Panc1 (cell line): ENCODE measurements at regions not wholly inside any gene's neighbourhood (a gene's known extent, or its start where the extent isn't known, plus 50 kb on each side); places are given as distances from the start of the nearest gene placed in this dataset.
"Not testable (repeated sequence)": the region's sequence is repeated elsewhere in the genome, so short reads cannot be mapped to it uniquely, and the experiment has no call there.

Experiments used
- ATAC-seq: fragments of 200-7000 bp; cut with Tn5 transposase; 2 replicates; pipeline ENCODE4 v1.9.1; 2020; ENCODE audit warnings: mild to moderate bottlenecking, moderate library complexity
- BruUV-seq: library from RNA; stranded (reverse); fragments of 400-500 nt; replicated peaks from 2 replicates; lab custom pipeline; 2021; lab: Mats Ljungman, UMichigan
- CTCF ChIA-PET: fragments of 300-600 bp; sonication (Branson Sonifier 250); formaldehyde crosslinking; loops from one replicate; lab custom pipeline; 2022; ENCODE audit warnings: antibody characterized with exemption; lab: Charles Lee
- POLR2A ChIA-PET: fragments of 300-600 bp; sonication (Branson Sonifier 250); formaldehyde crosslinking; loops from one replicate; lab custom pipeline; 2022; ENCODE audit warnings: antibody characterized with exemption; lab: Charles Lee
- DNase-seq: peaks from one replicate; pipeline ENCODE4 v3.0.0-alpha.2; 2010; ENCODE audit warnings: low read depth, low spot score
- H3K27ac ChIP-seq: 2 replicates; pipeline ENCODE4 v1.5.1; 2011; ENCODE audit warnings: mild to moderate bottlenecking, low read length, inconsistent platforms
- H3K27me3 ChIP-seq: fragments of 200-500 bp; sonication (Bioruptor generic); 2 replicates; pipeline ENCODE4 v1.6.0; 2014; ENCODE audit warnings: low read length, inconsistent platforms; ENCODE audit not compliant: control insufficient read depth, insufficient read depth
- H3K36me3 ChIP-seq: fragments of 200-500 bp; sonication (Bioruptor generic); 2 replicates; pipeline ENCODE4 v1.5.1; 2014; ENCODE audit warnings: inconsistent platforms, mild to moderate bottlenecking, low read length, moderate library complexity; ENCODE audit not compliant: control insufficient read depth, insufficient read depth
- H3K4me1 ChIP-seq: 2 replicates; pipeline ENCODE4 v1.5.1; 2011; ENCODE audit warnings: inconsistent platforms, mild to moderate bottlenecking, low read length, moderate library complexity; ENCODE audit not compliant: control insufficient read depth, insufficient read depth
- H3K4me3 ChIP-seq, 2 experiments: 2 replicates each; pipeline ENCODE4 v1.5.1; 2011 to 2012; ENCODE audit warnings: low read depth in 2 of 2, low read length in 2 of 2, mild to moderate bottlenecking in 2 of 2, inconsistent platforms in 1 of 2, moderate library complexity in 1 of 2
- H3K9me3 ChIP-seq: fragments of 200-500 bp; sonication (Bioruptor generic); 2 replicates; pipeline ENCODE4 v1.5.1; 2014; ENCODE audit warnings: low read depth, mild to moderate bottlenecking, inconsistent platforms, low read length, moderate library complexity; ENCODE audit not compliant: control insufficient read depth, insufficient read depth
- CTCF ChIP-seq: fragments of 450-650 bp; IDR thresholded peaks from 2 replicates; pipeline ENCODE4 v1.5.1; 2017; ENCODE audit warnings: mild to moderate bottlenecking
- POLR2AphosphoS5 ChIP-seq: IDR thresholded peaks from 2 replicates; pipeline ENCODE4 v1.6.1; 2012; ENCODE audit warnings: mild to moderate bottlenecking, low read depth, low read length, moderate library complexity
- SIN3A ChIP-seq: IDR thresholded peaks from 2 replicates; pipeline ENCODE4 v1.6.1; 2012; ENCODE audit warnings: low read depth, mild to moderate bottlenecking, low read length, moderate library complexity, borderline replicate concordance; ENCODE audit not compliant: insufficient read depth
- TCF7L2 ChIP-seq: IDR thresholded peaks from 2 replicates; pipeline ENCODE4 v1.6.1; 2011; ENCODE audit warnings: mild to moderate bottlenecking, low read depth, low read length, inconsistent platforms
- in situ Hi-C: cut with HindIII; loops from 2 replicates; pipeline ENCODE4 v1.10.0; 2016; ENCODE audit warnings: low sequenced_read_pairs, low pct_unique_long_range_greater_than_20kb
- intact Hi-C: fragments of 100-400 bp; cut with micrococcal nuclease; formaldehyde crosslinking; loops from one replicate; pipeline ENCODE4 v1.10.0; 2022; ENCODE audit not compliant: unreplicated experiment
- TF ChIP-seq, protein P1 (sequence below), 2 experiments: IDR thresholded peaks; 2 replicates each; pipeline ENCODE4 v1.6.1; 2011 to 2012; ENCODE audit warnings: low read depth in 2 of 2, control low read depth in 1 of 2, low read length in 1 of 2, mild to moderate bottlenecking in 1 of 2, moderate library complexity in 1 of 2; ENCODE audit not compliant: insufficient read depth in 1 of 2

DNA sequence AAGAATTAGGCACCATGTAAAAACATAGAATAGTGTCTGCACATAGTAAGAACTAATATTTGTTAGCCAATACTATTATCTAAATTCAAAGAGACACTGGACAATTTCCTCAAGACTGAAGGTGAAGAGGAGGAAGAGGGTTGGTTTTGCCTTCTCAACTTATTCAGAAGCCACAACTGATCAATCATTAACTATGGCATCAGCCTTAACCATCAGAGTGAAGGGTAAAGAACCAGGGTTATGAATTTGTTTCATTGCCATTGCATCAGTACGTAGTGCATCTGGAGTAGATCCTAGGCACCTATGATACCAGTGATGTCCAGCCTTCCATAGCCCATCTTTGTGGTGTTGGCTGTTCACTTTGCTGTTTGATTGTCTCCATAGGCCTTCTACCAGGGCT lies 421.7 kb upstream of the DEPDC1 start:
- no peak overlapping the region for H3K4me3 ChIP-seq
- no peak for DNase-seq
- ATAC-seq: no peak
- ChIA-PET CTCF (no interaction called here), POLR2A (no interaction called here)
- no peaks in the 10 kb centered on the region for H3K4me1 ChIP-seq
- TF ChIP-seq CTCF: no peak
- TF ChIP-seq TCF7L2: no peak
- TF ChIP-seq, protein P1, sequence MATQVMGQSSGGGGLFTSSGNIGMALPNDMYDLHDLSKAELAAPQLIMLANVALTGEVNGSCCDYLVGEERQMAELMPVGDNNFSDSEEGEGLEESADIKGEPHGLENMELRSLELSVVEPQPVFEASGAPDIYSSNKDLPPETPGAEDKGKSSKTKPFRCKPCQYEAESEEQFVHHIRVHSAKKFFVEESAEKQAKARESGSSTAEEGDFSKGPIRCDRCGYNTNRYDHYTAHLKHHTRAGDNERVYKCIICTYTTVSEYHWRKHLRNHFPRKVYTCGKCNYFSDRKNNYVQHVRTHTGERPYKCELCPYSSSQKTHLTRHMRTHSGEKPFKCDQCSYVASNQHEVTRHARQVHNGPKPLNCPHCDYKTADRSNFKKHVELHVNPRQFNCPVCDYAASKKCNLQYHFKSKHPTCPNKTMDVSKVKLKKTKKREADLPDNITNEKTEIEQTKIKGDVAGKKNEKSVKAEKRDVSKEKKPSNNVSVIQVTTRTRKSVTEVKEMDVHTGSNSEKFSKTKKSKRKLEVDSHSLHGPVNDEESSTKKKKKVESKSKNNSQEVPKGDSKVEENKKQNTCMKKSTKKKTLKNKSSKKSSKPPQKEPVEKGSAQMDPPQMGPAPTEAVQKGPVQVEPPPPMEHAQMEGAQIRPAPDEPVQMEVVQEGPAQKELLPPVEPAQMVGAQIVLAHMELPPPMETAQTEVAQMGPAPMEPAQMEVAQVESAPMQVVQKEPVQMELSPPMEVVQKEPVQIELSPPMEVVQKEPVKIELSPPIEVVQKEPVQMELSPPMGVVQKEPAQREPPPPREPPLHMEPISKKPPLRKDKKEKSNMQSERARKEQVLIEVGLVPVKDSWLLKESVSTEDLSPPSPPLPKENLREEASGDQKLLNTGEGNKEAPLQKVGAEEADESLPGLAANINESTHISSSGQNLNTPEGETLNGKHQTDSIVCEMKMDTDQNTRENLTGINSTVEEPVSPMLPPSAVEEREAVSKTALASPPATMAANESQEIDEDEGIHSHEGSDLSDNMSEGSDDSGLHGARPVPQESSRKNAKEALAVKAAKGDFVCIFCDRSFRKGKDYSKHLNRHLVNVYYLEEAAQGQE (IDR thresholded peaks at IDR 0.05; ENCODE audit: insufficient read depth in 1 of 2, low read depth in 2 of 2, low read length in 1 of 2): no peak
- TF ChIP-seq POLR2AphosphoS5: no peak
- TF ChIP-seq SIN3A: no peak
- H3K9me3 ChIP-seq: peaks cover 2% of the 10 kb centered on the region; the same call in 1 of the 2 replicates
- intact Hi-C loops (no loop called here), in situ Hi-C loops (no loop called here)
- BruUV-seq: no TSS peak
- H3K36me3 ChIP-seq: no peaks in the 10 kb centered on the region
- H3K27ac ChIP-seq: no peak overlapping the region
- no peaks in the 10 kb centered on the region for H3K27me3 ChIP-seq

DNA sequence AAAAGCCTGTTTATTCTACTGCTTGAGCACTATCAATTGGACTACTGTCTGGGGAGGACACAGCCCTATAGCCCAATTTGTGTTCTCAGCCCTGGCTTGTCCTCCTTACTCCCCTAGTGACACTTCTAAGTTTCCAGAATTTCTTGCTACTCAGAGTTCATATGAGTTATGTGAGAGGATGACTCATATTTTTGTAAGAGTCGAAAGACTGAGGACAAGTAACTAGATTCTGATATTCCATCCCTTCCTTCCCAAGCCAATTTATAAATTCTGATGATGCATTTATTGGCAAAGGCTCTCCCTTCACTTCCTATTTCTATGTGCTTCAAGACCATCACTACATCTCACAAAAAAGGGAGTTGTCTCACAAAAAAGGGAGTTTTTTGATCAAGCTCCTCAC lies 422.2 kb upstream of the DEPDC1 start:
- Histone ChIP-seq H3K27ac (no peak overlapping the region), H3K27me3 (no peaks in the 10 kb centered on the region), H3K4me3 (no peak overlapping the region), H3K9me3 (peaks cover 2% of the 10 kb centered on the region; the same call in 1 of the 2 replicates), H3K36me3 (no peaks in the 10 kb centered on the region), H3K4me1 (no peaks in the 10 kb centered on the region)
- CTCF ChIA-PET: no interaction called here
- in situ Hi-C loops (no loop called here), intact Hi-C loops (no loop called here)
- no peak for TF ChIP-seq TCF7L2
- no peak for TF ChIP-seq CTCF
- TF ChIP-seq, protein P1 (IDR thresholded peaks at IDR 0.05; ENCODE audit: insufficient read depth in 1 of 2, low read depth in 2 of 2, low read length in 1 of 2): no peak
- no peak for ATAC-seq
- no TSS peak for BruUV-seq
- POLR2A ChIA-PET: no interaction called here
- DNase-seq: no peak

GRCh38 chr1:68923475-68924088 lies 426.7 kb upstream of the DEPDC1 start:
- BruUV-seq: not testable (repeated sequence)

More at GRCh38 chr1:68923475-68924088, 426.7 kb upstream of the DEPDC1 start:
- H3K4me3 ChIP-seq, in situ Hi-C loops, H3K27me3 ChIP-seq, CTCF ChIA-PET, POLR2A ChIA-PET, H3K9me3 ChIP-seq, ATAC-seq, DNase-seq, H3K27ac ChIP-seq, intact Hi-C loops, H3K4me1 ChIP-seq, H3K36me3 ChIP-seq: not testable (repeated sequence)
